ENCODE measurements at regions not wholly inside any gene's neighbourhood (a gene's known extent, or its start where the extent isn't known, plus 50 kb on each side); places are given as distances from the start of the nearest gene placed in this dataset.

- intact Hi-C loops (cut with DNase I; ENCODE audit: low total_unique reads), result no loop called here
Observed at GRCh38 chr4:15130441-15130840, 128.2 kb downstream of the CPEB2 start.

GRCh38 chr4:15131551-15131950 is 129.3 kb downstream of the CPEB2 start:
- TF ChIP-seq POLR2A (IDR thresholded peaks at IDR 0.05) (no peak), CTCF (IDR thresholded peaks at IDR 0.05) (no peak), EP300 (IDR thresholded peaks at IDR 0.05) (no peak), POLR2AphosphoS5 (IDR thresholded peaks at IDR 0.05) (no peak)
- DNase-seq, result no peak
- H3K36me3 ChIP-seq, result no peaks in the 10 kb centered on the region
- H3K9me3 ChIP-seq, result peaks cover 0 to 13% (median 6%) of the 10 kb centered on the region in 4 donors
- WGBS, 5 donors, result 53 to 64% (median 57%) methylated on average over 7 of the region's 7 CpGs
- no peak overlapping the region for H3K27ac ChIP-seq
- intact Hi-C loops (cut with DNase I; ENCODE audit: low total_unique reads), result no loop called here
- H3K27me3 ChIP-seq, result no peaks in the 10 kb centered on the region
- H3K4me3 ChIP-seq, result no peak overlapping the region
- no peaks in the 10 kb centered on the region for H3K4me1 ChIP-seq

More at GRCh38 chr4:15130441-15130840, 128.2 kb downstream of the CPEB2 start:
- Histone ChIP-seq H3K9me3 (peaks cover 0 to 1% (median under 1%) of the 10 kb centered on the region in 4 donors), H3K4me1 (no peaks in the 10 kb centered on the region), H3K36me3 (no peaks in the 10 kb centered on the region), H3K4me3 (no peak overlapping the region), H3K27ac (no peak overlapping the region), H3K27me3 (no peaks in the 10 kb centered on the region)
- DNase-seq, result no peak
- WGBS, 5 donors, result 75 to 88% (median 84%) methylated on average over 2 of the region's 2 CpGs
- TF ChIP-seq EP300 (IDR thresholded peaks at IDR 0.05) (no peak), CTCF (IDR thresholded peaks at IDR 0.05) (no peak), POLR2AphosphoS5 (IDR thresholded peaks at IDR 0.05) (no peak), POLR2A (IDR thresholded peaks at IDR 0.05) (no peak)

GRCh38 chr4:15132739-15133138 is 130.5 kb downstream of the CPEB2 start:
- Histone ChIP-seq H3K9me3 (peaks cover 0 to 17% (median 6%) of the 10 kb centered on the region in 4 donors), H3K4me1 (no peaks in the 10 kb centered on the region), H3K36me3 (no peaks in the 10 kb centered on the region), H3K27me3 (no peaks in the 10 kb centered on the region), H3K27ac (no peak overlapping the region), H3K4me3 (no peak overlapping the region)
- DNase-seq, result peak in 1 of 2 donors; percentile 35
- intact Hi-C loops (cut with DNase I; ENCODE audit: low total_unique reads), result no loop called here
- WGBS, 5 donors, result 41 to 69% (median 60%) methylated on average over 4 of the region's 4 CpGs
- no peak for TF ChIP-seq POLR2AphosphoS5 (IDR thresholded peaks at IDR 0.05)
- TF ChIP-seq POLR2A (IDR thresholded peaks at IDR 0.05), result no peak
- TF ChIP-seq EP300 (IDR thresholded peaks at IDR 0.05), result no peak
- no peak for TF ChIP-seq CTCF (IDR thresholded peaks at IDR 0.05)

GRCh38 chr4:15139599-15139998 is 137.3 kb downstream of the CPEB2 start:
- Histone ChIP-seq H3K9me3 (peaks cover 0 to 17% (median 6%) of the 10 kb centered on the region in 4 donors), H3K36me3 (no peaks in the 10 kb centered on the region), H3K4me1 (no peaks in the 10 kb centered on the region), H3K27me3 (no peaks in the 10 kb centered on the region), H3K4me3 (no peak overlapping the region), H3K27ac (no peak overlapping the region)
- intact Hi-C loops (cut with DNase I; ENCODE audit: low total_unique reads), result no loop called here
- 57 to 76% (median 58%) methylated on average over 1 of the region's 1 CpG for WGBS, 5 donors
- DNase-seq, result no peak
- no peak for TF ChIP-seq POLR2AphosphoS5 (IDR thresholded peaks at IDR 0.05)
- no peak for TF ChIP-seq CTCF (IDR thresholded peaks at IDR 0.05)
